Suprapubic skin (tissue), 4 donors: ENCODE measurements at regions not wholly inside any gene's neighbourhood (a gene's known extent, or its start where the extent isn't known, plus 50 kb on each side); places are given as distances from the start of the nearest gene placed in this dataset.

Experiments
- DNase-seq, 2 donors: peaks; one replicate each; pipeline ENCODE4 v3.0.0-alpha.2; 2019; ENCODE audit warnings: low spot score in 2 of 2
- H3K27ac ChIP-seq: fragments of 200-600 bp; sonication (generic); one replicate; pipeline ENCODE4 v1.5.1; 2019
- H3K27me3 ChIP-seq: fragments of 200-600 bp; sonication (generic); one replicate; pipeline ENCODE4 v1.5.1; 2019
- H3K36me3 ChIP-seq: fragments of 200-600 bp; sonication (generic); one replicate; pipeline ENCODE4 v1.5.1; 2019
- H3K4me1 ChIP-seq: fragments of 200-600 bp; sonication (generic); one replicate; pipeline ENCODE4 v1.5.1; 2019
- H3K4me3 ChIP-seq: fragments of 200-600 bp; sonication (generic); one replicate; pipeline ENCODE4 v1.5.1; 2019; ENCODE audit warnings: mild to moderate bottlenecking
- H3K9me3 ChIP-seq: fragments of 200-600 bp; sonication (generic); one replicate; pipeline ENCODE4 v1.5.1; 2019
- CTCF ChIP-seq, 2 donors: fragments of 200-600 bp in 1 of 2; fragments of 450-650 bp in 1 of 2; sonication (generic) in 1 of 2; IDR thresholded peaks; one replicate each; pipeline ENCODE4 v1.5.1; 2016 to 2019; ENCODE audit warnings: antibody characterized with exemption in 2 of 2, mild to moderate bottlenecking in 1 of 2, moderate library complexity in 1 of 2
- EP300 ChIP-seq: sonication (generic); formaldehyde crosslinking; IDR thresholded peaks from one replicate; pipeline ENCODE4 v1.6.1; 2017; ENCODE audit warnings: antibody characterized with exemption
- POLR2A ChIP-seq, 2 donors: fragments of 450-650 bp; IDR thresholded peaks; one replicate each; pipeline ENCODE4 v1.6.1; 2017; ENCODE audit warnings: antibody characterized with exemption in 2 of 2, mild to moderate bottlenecking in 2 of 2, moderate library complexity in 2 of 2
- POLR2AphosphoS5 ChIP-seq, 3 donors: sonication (generic); formaldehyde crosslinking; IDR thresholded peaks; one replicate each; pipeline ENCODE4 v1.6.1; 2017; ENCODE audit warnings: antibody characterized with exemption in 3 of 3
- WGBS: methylation state at CpG from one replicate; pipeline ENCODE4 v1.1.5; 2018; 5-methylcytosine and 5-hydroxymethylcytosine counted together

GRCh38 chr11:70805243-70805642, 406.9 kb downstream of the CTTN start:
- H3K27ac ChIP-seq, result no peak overlapping the region
- no peaks in the 10 kb centered on the region for H3K36me3 ChIP-seq
- no peaks in the 10 kb centered on the region for H3K9me3 ChIP-seq
- H3K4me1 ChIP-seq, result no peaks in the 10 kb centered on the region
- H3K27me3 ChIP-seq, result no peaks in the 10 kb centered on the region
- no peak for DNase-seq
- H3K4me3 ChIP-seq, result no peak overlapping the region
- no peak for TF ChIP-seq CTCF (IDR thresholded peaks at IDR 0.05)
- TF ChIP-seq POLR2A (IDR thresholded peaks at IDR 0.05), result no peak
- TF ChIP-seq EP300, result no peak
- 97% methylated on average over 7 of the region's 7 CpGs for WGBS

- Histone ChIP-seq H3K4me3 (no peak overlapping the region), H3K36me3 (no peaks in the 10 kb centered on the region), H3K27me3 (no peaks in the 10 kb centered on the region), H3K9me3 (no peaks in the 10 kb centered on the region), H3K4me1 (no peaks in the 10 kb centered on the region), H3K27ac (no peak overlapping the region)
- DNase-seq, result no peak
- TF ChIP-seq POLR2A (IDR thresholded peaks at IDR 0.05) (no peak), CTCF (IDR thresholded peaks at IDR 0.05) (no peak), POLR2AphosphoS5 (IDR thresholded peaks at IDR 0.05) (no peak), EP300 (no peak)
- 91% methylated on average over 11 of the region's 11 CpGs for WGBS
Observed at GRCh38 chr11:70805971-70806370, 407.6 kb downstream of the CTTN start.

- TF ChIP-seq POLR2A (IDR thresholded peaks at IDR 0.05), result no peak
- no peak for TF ChIP-seq EP300
- TF ChIP-seq CTCF (IDR thresholded peaks at IDR 0.05), result no peak
- TF ChIP-seq POLR2AphosphoS5 (IDR thresholded peaks at IDR 0.05), result no peak
- no peaks in the 10 kb centered on the region for H3K4me1 ChIP-seq
- DNase-seq, result no peak
- H3K4me3 ChIP-seq, result no peak overlapping the region
- 92% methylated on average over 23 of the region's 27 CpGs for WGBS
- no peaks in the 10 kb centered on the region for H3K36me3 ChIP-seq
- no peaks in the 10 kb centered on the region for H3K27me3 ChIP-seq
- no peaks in the 10 kb centered on the region for H3K9me3 ChIP-seq
- no peak overlapping the region for H3K27ac ChIP-seq
Observed at GRCh38 chr11:70806461-70807194, 408.3 kb downstream of the CTTN start.

GRCh38 chr11:70807195-70807543, 408.8 kb downstream of the CTTN start:
- Histone ChIP-seq H3K9me3 (no peaks in the 10 kb centered on the region), H3K27ac (no peak overlapping the region), H3K4me3 (no peak overlapping the region), H3K27me3 (no peaks in the 10 kb centered on the region), H3K36me3 (no peaks in the 10 kb centered on the region), H3K4me1 (no peaks in the 10 kb centered on the region)
- DNase-seq, result no peak
- TF ChIP-seq POLR2AphosphoS5 (IDR thresholded peaks at IDR 0.05) (no peak), EP300 (no peak), POLR2A (IDR thresholded peaks at IDR 0.05) (no peak)
- WGBS, result 96% methylated on average over 8 of the region's 12 CpGs

GRCh38 chr11:70808686-70809375, 410.5 kb downstream of the CTTN start:
- no peak for DNase-seq
- H3K27ac ChIP-seq, result no peak overlapping the region
- H3K27me3 ChIP-seq, result no peaks in the 10 kb centered on the region
- H3K9me3 ChIP-seq, result no peaks in the 10 kb centered on the region
- H3K4me3 ChIP-seq, result no peak overlapping the region
- TF ChIP-seq POLR2AphosphoS5 (IDR thresholded peaks at IDR 0.05) (no peak), CTCF (IDR thresholded peaks at IDR 0.05) (no peak), EP300 (no peak), POLR2A (IDR thresholded peaks at IDR 0.05) (no peak)
- H3K4me1 ChIP-seq, result no peaks in the 10 kb centered on the region
- WGBS, result 86% methylated on average over 20 of the region's 21 CpGs
- H3K36me3 ChIP-seq, result no peaks in the 10 kb centered on the region
